ENCODE measurements at regions not wholly inside any gene's neighbourhood (a gene's known extent, or its start where the extent isn't known, plus 50 kb on each side); places are given as distances from the start of the nearest gene placed in this dataset.

DNA sequence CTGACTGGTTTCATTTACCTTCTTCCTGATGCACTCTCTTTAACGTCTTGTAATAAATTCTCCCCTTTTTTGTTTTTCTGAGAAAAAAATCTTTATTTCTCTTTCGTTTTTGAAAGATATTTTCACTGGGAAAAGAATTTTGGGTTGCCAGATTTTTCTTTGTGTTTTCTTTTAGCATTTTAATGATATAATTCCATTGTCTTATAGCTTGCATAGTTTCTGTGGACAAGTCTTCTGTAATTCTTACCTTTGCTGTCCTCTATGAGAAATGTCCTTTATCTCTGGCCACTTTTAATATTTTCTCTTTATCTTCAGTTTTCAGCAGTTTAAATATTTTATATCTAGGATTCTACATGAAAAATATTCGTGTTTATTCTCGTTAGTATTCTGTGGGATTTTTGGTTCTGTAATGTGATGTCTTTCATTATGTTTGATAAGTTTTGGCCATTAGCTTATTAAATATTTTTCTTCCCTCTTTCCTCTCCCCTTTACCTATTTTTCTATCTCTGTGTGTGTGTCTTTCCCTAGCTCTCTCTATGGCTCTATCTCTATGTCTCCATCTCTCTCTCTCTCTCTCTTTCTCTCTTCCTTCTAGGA, 236.5 kb downstream of the C16orf95 start:
- DNase-seq = no peak

- DNase-seq = no peak
Measured at GRCh38 chr16:87085441-87085840, 231.8 kb downstream of the C16orf95 start.

GRCh38 chr16:87086156-87086555, 231.0 kb downstream of the C16orf95 start:
- DNase-seq = no peak

- DNase-seq = no peak
Measured at GRCh38 chr16:87086575-87086974, 230.6 kb downstream of the C16orf95 start.

GRCh38 chr16:87092958-87093357, 224.2 kb downstream of the C16orf95 start:
- no peak for DNase-seq

- no peak for DNase-seq
Measured at GRCh38 chr16:87093804-87094555, 223.2 kb downstream of the C16orf95 start.

- no peak for DNase-seq
Measured at GRCh38 chr16:87094556-87094865, 222.7 kb downstream of the C16orf95 start.

- no peak for DNase-seq
Measured at GRCh38 chr16:87095271-87095670, 221.9 kb downstream of the C16orf95 start.

DNA sequence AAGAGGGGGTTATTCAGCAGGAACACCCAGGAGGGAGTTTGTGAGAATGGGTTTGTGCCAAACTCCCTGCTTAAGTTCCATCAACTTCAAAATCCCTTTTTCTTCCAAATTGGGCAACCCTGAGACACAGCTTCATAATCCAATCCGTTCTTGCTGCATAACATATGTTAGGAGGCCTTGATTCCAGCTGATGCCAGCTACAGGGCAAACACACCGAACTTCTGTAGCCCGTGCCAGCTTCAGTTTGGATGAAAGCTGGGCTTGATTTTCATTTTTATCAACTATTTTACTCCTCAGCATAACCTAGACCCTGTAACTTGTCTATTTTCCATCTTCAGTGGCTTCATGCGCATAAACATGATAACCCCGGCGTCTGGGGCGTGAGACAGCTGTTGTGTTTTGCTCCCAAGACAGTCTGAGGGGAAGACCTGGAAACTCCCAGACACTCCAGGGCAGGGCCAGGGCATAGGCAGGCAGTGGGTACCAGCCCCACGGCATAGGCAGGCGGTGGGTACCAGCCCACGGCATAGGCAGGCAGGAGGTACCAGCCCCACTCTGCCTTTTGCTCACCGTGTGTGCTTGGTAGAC, 220.4 kb downstream of the C16orf95 start:
- no peak for DNase-seq

DNA sequence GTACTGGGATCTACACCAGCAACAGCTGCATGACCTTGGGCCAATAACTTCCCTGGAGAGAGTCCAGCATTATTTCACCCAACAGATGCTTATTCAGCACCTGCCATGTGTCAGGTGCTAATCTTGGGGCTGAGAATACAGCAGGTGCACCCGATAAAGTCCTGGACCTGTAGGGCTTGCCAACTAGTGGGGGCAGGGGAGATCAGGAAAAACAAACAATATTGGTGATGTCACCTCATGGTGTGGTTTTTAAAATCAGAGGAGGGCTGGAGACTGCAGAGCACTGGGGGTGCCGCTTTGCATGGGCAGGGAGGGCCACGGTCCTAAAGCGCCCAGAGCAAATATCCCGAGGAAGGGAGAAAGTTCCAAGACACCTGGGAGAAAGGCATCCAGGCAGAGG, 218.8 kb downstream of the C16orf95 start:
- no peak for DNase-seq

DNA sequence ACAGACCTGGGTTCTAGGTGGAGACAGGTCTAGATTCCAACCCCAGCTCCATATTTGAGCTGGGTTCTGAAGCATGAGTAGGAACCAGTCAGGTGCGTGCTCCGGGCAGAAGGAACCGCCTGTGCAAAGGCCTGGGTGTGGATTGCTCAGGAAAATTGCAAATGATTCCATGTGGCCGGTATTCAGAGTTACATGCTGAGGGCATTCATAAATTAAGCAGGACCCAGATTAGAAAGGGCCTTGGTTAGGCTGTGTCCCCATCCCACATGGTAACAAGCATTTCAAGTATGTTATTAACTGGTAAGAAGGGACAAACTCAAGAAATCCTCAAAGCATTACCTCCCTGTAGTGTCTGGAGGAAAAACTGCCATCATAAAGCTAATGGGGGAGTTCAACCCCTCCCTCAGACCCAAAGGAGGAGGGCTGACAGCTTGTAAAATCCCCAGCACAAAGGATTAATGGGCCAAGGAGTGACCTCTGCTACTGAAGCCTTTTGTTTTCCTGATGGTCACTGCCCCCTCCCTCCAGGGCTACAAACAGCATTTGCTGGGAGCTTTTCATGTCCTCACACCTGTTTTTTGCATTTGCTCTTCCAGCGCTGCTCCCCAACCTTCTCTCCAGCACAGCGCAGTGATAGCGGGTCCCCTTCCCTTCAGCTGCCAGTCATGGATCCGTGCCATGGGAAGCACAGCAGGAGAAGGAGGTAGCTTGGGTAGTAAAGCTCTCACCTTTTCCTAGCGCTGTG, 218.0 kb downstream of the C16orf95 start:
- DNase-seq = no peak

GRCh38 chr16:87100306-87101058, 216.7 kb downstream of the C16orf95 start:
- no peak for DNase-seq

DNA sequence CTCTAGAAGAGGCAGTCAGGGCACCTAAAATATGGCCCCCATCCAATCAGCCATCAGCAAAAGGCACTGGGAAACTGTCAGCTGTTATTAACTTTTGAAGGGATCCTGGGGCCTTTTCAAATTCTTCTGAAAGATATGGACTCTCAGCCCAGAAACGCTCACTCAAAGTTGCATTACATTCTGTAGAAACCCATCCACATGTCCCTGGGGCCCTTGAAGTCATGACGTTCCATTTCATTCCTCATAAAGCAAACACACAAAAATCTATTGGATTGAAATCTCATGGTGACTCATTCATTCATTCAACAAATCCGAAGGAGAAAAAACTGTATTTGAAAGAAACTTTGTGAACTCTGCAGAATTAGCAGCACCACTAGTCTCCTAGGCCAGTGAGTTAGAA, 215.3 kb downstream of the C16orf95 start:
- no peak for DNase-seq

GRCh38 chr16:87107201-87107600, 210.0 kb downstream of the C16orf95 start:
- DNase-seq = no peak

DNA sequence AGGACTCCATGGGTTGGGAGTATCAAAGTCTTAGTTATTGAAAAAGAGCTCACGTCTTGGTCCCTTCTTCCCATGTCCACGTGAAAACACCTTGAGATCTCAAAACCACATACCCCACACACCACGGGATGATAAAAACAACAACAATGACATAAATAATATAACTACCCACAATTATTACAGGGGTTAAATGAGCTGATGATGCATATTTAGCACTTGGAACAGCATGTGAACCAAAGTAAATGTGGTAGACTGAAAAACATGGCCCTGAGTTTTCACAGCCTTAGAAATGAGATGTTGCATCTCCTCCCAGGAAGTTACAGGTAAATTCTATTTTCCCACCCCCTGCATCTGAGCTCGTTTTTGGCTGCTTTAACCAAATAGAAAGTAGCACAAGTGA, 208.9 kb downstream of the C16orf95 start:
- no peak for DNase-seq

- no peak for DNase-seq
Measured at GRCh38 chr16:87108941-87109340, 208.3 kb downstream of the C16orf95 start.

DNA sequence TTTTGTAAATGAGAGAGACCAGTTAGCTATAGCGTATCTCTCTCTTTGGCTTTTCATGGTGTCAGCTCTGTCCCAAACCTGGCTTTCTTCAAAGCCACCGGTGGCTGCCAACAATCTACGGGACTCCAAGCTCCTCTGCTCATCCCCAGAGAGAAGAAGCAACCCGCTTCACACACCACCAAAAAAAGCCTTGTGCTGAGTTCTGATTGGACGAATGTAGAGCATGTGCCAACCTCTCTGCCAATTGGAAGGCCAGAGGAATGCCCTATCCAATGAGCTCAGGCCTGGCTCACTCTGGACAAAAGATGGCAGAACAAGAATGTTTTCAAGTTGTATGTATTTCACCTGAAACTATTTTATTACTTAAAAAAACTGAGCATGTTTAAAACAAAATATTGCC, 202.4 kb downstream of the C16orf95 start:
- no peak for DNase-seq

- DNase-seq = no peak
Measured at GRCh38 chr16:87115646-87116045, 201.5 kb downstream of the C16orf95 start.

DNA sequence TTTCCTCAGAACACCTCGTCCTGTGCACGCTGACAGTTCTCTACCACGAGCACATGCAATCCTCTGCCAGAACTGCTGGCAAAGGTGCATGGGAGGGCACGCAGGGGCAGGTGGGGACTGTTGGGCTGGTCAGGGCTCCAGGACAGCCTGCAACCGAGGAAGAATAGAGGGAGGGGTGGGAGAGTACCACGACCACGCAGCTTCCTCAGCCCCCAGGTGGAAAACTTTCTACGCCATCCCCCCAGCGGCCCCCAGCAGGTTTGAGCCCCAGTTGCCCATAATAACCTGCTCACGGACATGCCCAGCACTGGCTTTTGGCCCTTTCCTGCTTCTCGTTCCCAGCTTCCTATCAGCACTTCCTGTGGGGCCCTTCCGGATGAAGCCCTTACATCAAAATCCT, 199.3 kb downstream of the C16orf95 start:
- DNase-seq = no peak

DNA sequence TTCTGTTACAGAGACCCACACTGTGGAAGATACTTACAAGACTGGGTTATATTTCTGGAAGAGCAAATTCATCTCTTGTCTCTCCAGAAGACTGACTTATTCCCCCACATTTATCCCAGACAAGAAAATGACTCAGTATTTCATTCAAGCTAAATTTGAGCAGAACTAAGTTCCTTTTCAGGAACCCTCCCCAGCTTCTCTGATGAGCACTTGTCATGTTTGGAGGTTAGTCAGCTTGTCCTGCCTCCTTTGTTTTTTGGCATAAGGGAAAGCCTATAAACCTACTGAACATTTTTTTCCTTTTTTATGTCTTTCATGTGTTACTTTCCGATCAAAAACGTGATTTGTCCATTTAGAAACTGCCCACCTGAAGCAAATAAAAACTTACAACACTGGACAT, 198.0 kb downstream of the C16orf95 start:
- no peak for DNase-seq

GRCh38 chr16:87119748-87120147, 197.4 kb downstream of the C16orf95 start:
- DNase-seq = no peak

DNA sequence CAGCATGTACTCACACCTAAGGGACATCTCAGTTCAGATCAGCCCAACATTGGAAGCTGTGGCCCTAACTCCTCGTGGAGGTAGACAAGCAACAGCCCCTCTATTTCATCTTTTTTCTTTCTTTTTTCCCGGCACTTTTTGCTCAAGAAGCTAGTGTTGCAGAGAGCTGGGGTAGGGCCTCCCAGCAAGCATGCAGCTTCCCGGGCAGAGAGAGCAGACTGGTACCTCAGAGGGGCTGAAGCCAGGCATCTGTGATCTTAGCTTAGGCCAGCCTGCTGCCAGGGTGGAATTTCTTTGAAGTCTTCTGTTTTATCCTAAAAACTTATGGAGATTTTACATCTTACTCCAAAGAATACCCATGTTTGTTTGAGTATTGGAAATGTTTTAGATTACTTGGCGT, 195.4 kb downstream of the C16orf95 start:
- no peak for DNase-seq

All from T-helper 1 cell (primary cell).